ENCODE measurements at regions not wholly inside any gene's neighbourhood (a gene's known extent, or its start where the extent isn't known, plus 50 kb on each side); places are given as distances from the start of the nearest gene placed in this dataset.

DNA sequence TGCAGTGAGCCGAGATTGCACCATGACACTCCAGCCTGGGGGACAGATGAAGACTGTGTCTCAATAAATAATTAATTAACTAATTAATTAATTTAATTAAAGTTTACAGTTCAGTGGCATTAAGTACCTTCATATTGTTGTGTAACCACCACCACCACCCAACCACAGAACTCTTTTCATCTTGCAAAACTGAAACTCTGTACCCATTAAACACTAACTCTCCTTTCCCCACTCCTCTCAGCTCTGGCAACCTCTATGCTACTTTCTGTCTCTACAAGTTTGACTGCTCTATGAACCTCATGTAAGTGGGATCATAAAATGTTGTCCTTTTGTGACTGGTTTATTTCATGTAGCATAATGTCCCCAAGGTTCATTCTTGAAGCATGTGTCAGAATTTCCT is 259.3 kb upstream of the MDFIC2 start:
- TF ChIP-seq, protein P1, sequence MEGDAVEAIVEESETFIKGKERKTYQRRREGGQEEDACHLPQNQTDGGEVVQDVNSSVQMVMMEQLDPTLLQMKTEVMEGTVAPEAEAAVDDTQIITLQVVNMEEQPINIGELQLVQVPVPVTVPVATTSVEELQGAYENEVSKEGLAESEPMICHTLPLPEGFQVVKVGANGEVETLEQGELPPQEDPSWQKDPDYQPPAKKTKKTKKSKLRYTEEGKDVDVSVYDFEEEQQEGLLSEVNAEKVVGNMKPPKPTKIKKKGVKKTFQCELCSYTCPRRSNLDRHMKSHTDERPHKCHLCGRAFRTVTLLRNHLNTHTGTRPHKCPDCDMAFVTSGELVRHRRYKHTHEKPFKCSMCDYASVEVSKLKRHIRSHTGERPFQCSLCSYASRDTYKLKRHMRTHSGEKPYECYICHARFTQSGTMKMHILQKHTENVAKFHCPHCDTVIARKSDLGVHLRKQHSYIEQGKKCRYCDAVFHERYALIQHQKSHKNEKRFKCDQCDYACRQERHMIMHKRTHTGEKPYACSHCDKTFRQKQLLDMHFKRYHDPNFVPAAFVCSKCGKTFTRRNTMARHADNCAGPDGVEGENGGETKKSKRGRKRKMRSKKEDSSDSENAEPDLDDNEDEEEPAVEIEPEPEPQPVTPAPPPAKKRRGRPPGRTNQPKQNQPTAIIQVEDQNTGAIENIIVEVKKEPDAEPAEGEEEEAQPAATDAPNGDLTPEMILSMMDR (IDR thresholded peaks at IDR 0.05): no peak
- no peaks in the 10 kb centered on the region for H3K4me1 Mint-ChIP-seq

DNA sequence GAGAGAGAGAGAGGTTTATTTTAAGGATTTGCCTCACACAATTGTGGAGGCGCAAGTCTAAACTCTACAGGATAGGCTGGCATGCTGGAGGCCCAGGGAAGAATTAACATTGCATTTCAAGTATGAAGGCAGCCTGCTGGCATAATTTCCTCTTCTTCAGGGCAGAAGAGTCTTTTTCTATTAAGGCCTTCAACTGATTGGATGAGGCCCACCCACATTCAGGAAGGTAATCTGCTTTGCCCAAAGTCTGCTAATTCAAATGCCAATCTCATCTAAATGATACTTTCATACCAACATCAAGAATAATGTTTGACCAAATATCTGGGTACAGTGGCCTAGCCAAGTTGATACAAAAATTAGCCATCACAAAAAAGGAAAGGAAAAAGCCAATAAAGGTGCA is 258.1 kb upstream of the MDFIC2 start:
- Mint-ChIP-seq H3K27me3 (ENCODE audit: low read depth, poor library complexity) (peaks cover 4% of the 10 kb centered on the region), H3K9me3 (no peaks in the 10 kb centered on the region), H3K27ac (no peak overlapping the region), H3K36me3 (ENCODE audit: low read depth) (no peaks in the 10 kb centered on the region), H3K4me3 (no peak overlapping the region), H3K4me1 (no peaks in the 10 kb centered on the region)
- DNase-seq: no peak
- TF ChIP-seq, protein P1 (IDR thresholded peaks at IDR 0.05): no peak

More for the DNA sequence above, 259.3 kb upstream of the MDFIC2 start:
- Mint-ChIP-seq H3K27me3 (ENCODE audit: low read depth, poor library complexity) (no peaks in the 10 kb centered on the region), H3K36me3 (ENCODE audit: low read depth) (no peaks in the 10 kb centered on the region), H3K4me3 (no peak overlapping the region), H3K9me3 (no peaks in the 10 kb centered on the region), H3K27ac (no peak overlapping the region)
- DNase-seq: no peak

DNA sequence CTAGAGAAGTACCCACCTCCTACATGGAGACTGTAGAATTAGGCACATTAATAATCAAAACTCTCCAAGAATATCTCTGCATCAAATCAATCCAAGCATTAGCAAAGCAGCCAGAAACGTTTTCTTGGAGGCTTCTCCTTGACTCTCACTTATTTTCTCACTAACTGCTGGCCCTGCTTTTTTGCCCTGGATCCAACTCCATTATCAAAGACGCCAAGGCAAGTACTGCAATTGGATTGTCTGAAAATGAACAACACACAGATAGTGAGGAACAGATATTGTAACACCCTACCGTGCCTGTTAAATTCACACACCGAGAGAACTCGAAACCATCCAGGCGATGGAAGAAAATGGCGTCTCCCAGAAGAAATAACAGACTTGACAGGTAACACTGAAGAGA is 256.2 kb upstream of the MDFIC2 start:
- H3K27me3 Mint-ChIP-seq (ENCODE audit: low read depth, poor library complexity): peaks cover 4% of the 10 kb centered on the region
- no peaks in the 10 kb centered on the region for H3K36me3 Mint-ChIP-seq (ENCODE audit: low read depth)
- no peak overlapping the region for H3K27ac Mint-ChIP-seq
- no peak for DNase-seq
- H3K4me1 Mint-ChIP-seq: no peaks in the 10 kb centered on the region
- TF ChIP-seq, protein P1 (IDR thresholded peaks at IDR 0.05): no peak
- H3K4me3 Mint-ChIP-seq: no peak overlapping the region
- H3K9me3 Mint-ChIP-seq: no peaks in the 10 kb centered on the region

DNA sequence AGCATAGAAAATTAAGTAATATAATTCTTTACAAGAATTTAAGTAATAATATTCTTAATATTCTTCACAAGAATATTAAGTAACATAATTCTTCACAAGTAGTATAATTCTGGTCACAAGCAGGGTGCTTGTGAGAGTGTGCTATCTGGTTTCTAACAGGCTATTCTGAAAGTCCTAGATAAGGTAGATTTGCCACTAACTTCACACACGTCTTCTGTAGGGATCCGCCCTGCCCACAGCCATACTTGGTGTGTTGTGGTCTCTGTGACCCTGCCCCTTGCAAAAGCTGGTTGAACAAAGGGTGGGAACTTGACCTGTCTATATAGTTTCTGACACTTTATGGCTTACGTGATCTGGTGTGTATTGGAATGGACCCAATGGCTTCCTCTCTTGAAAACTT is 253.4 kb upstream of the MDFIC2 start:
- Mint-ChIP-seq H3K27ac (no peak overlapping the region), H3K4me1 (no peaks in the 10 kb centered on the region), H3K9me3 (no peaks in the 10 kb centered on the region), H3K36me3 (ENCODE audit: low read depth) (no peaks in the 10 kb centered on the region), H3K4me3 (no peak overlapping the region), H3K27me3 (ENCODE audit: low read depth, poor library complexity) (peaks cover 4% of the 10 kb centered on the region)
- TF ChIP-seq, protein P1 (IDR thresholded peaks at IDR 0.05): no peak
- DNase-seq: no peak

DNA sequence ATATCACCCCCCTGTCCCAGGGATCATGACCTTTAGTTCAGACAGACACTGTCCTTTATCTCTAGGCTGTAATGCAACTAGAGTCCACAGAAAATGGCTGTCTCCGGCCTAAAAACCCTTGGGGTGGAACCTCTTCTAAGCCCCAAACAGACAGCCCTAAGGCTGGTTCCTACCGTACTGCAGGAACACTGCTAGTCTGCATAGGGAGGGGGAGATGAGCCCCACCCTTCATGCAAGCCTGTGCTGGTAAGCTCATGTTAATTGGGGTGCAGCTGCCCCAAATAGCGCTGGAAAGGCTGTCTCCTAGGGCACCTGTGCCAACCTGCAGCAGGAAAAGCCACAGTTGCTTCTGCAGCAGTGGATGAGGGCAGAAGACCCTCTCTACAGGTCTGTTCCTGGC is 252.1 kb upstream of the MDFIC2 start:
- peaks cover 4% of the 10 kb centered on the region for H3K27me3 Mint-ChIP-seq (ENCODE audit: low read depth, poor library complexity)
- no peak for DNase-seq
- H3K36me3 Mint-ChIP-seq (ENCODE audit: low read depth): no peaks in the 10 kb centered on the region
- no peaks in the 10 kb centered on the region for H3K4me1 Mint-ChIP-seq
- TF ChIP-seq, protein P1 (IDR thresholded peaks at IDR 0.05): no peak
- no peak overlapping the region for H3K27ac Mint-ChIP-seq
- no peaks in the 10 kb centered on the region for H3K9me3 Mint-ChIP-seq
- H3K4me3 Mint-ChIP-seq: no peak overlapping the region

DNA sequence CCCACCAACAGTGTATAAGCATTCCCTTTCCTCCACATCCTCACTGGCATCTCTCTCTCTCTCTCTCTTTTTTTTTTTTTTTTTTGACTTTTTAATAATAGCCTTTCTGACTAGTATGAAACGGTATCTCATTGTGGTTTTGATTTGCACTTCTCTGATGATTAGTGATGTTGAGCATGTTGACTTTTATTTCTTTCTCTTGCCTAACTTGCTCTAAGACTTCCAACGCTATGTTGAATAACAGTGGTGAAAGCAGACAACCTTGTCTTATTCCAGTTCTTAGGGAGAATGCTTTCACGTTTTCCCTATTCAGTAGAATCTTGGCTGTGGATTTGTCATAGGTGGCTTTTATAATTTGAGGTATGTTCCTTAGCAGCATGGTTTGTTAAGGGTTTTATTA is 249.4 kb upstream of the MDFIC2 start:
- Mint-ChIP-seq H3K4me1 (no peaks in the 10 kb centered on the region), H3K9me3 (no peaks in the 10 kb centered on the region), H3K36me3 (ENCODE audit: low read depth) (no peaks in the 10 kb centered on the region), H3K27ac (no peak overlapping the region), H3K27me3 (ENCODE audit: low read depth, poor library complexity) (peaks cover 4% of the 10 kb centered on the region), H3K4me3 (no peak overlapping the region)
- TF ChIP-seq, protein P1 (IDR thresholded peaks at IDR 0.05): no peak
- no peak for DNase-seq
